KMS-11 (cell line): ENCODE measurements at regions not wholly inside any gene's neighbourhood (a gene's known extent, or its start where the extent isn't known, plus 50 kb on each side); places are given as distances from the start of the nearest gene placed in this dataset.

ENCODE experiments used
- H2AFZ ChIP-seq: fragments of 200-600 bp; sonication (generic); 2 replicates; pipeline ENCODE4 v1.6.1; 2016; ENCODE audit warnings: antibody characterized with exemption, mixed run types, low read depth
- H3K27ac ChIP-seq: fragments of 200-600 bp; sonication (generic); 2 replicates; pipeline ENCODE4 v1.6.1; 2016; ENCODE audit warnings: mild to moderate bottlenecking, mixed run types
- H3K27me3 ChIP-seq: fragments of 200-600 bp; sonication (generic); 2 replicates; pipeline ENCODE4 v1.6.1; 2017; ENCODE audit warnings: mild to moderate bottlenecking, low read depth, mixed run types, moderate library complexity; ENCODE audit not compliant: insufficient read depth
- H3K36me3 ChIP-seq: fragments of 200-600 bp; sonication (generic); 2 replicates; pipeline ENCODE4 v1.6.1; 2017; ENCODE audit warnings: mild to moderate bottlenecking, mixed run types; ENCODE audit not compliant: insufficient read depth
- H3K4me1 ChIP-seq: fragments of 200-600 bp; sonication (generic); 2 replicates; pipeline ENCODE4 v1.6.1; 2016; ENCODE audit warnings: mild to moderate bottlenecking, low read depth, mixed run types; ENCODE audit not compliant: poor library complexity, severe bottlenecking
- H3K4me2 ChIP-seq: fragments of 200-600 bp; sonication (generic); 2 replicates; pipeline ENCODE4 v1.7.0; 2016; ENCODE audit warnings: mild to moderate bottlenecking, mixed run types
- H3K4me3 ChIP-seq: fragments of 200-600 bp; sonication (generic); IDR thresholded peaks from 2 replicates; pipeline ENCODE4 v1.6.1; 2017; ENCODE audit warnings: low read depth, low read length, mixed read lengths; ENCODE audit not compliant: insufficient read depth
- H3K79me2 ChIP-seq: fragments of 200-600 bp; sonication (generic); 2 replicates; pipeline ENCODE4 v1.6.1; 2016; ENCODE audit warnings: low read depth, mixed run types; ENCODE audit not compliant: insufficient read depth
- H3K9ac ChIP-seq: fragments of 200-600 bp; sonication (generic); 2 replicates; pipeline ENCODE4 v1.6.1; 2016; ENCODE audit warnings: mild to moderate bottlenecking, mixed run types
- H4K20me1 ChIP-seq: fragments of 200-600 bp; sonication (generic); 2 replicates; pipeline ENCODE4 v1.6.1; 2016; ENCODE audit warnings: mild to moderate bottlenecking, mixed run types; ENCODE audit not compliant: insufficient read depth
- TF ChIP-seq, protein P1 (sequence below): fragments of 200-600 bp; sonication (generic); conservative IDR thresholded peaks from 2 replicates; pipeline ENCODE4 v1.6.1; 2017; ENCODE audit warnings: low read depth, mild to moderate bottlenecking, antibody characterized with exemption, low read length, moderate library complexity, mixed read lengths

DNA sequence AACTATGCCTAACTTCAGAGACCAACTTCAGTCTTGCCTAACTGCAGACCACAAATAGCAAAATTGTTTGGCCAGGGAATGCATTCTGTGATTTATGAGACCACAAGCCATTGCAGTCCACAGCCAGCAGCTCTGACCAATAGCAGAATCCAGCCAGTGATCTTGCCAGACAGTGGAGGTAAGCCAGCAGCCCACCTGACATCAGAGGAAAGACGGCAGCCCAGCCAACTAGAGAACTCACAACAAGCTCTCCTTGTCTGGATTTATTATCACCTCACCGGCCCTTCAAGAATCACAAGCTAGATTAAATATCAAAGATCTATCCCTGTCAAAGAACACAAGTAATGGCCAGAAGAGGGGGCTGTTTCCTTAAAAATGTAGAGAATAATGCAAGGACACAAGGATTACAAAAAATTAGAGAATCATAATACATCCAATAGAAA is 66.5 kb upstream of the SLC35F1 start:
- Histone ChIP-seq H3K9ac (no peak overlapping the region), H3K4me1 (no peaks in the 10 kb centered on the region), H3K79me2 (no peaks in the 10 kb centered on the region), H3K27me3 (no peaks in the 10 kb centered on the region), H2AFZ (no peak overlapping the region), H3K27ac (no peak overlapping the region), H3K4me2 (no peak overlapping the region), H4K20me1 (no peaks in the 10 kb centered on the region), H3K36me3 (no peaks in the 10 kb centered on the region), H3K4me3 (no peak overlapping the region)
- TF ChIP-seq, protein P1, sequence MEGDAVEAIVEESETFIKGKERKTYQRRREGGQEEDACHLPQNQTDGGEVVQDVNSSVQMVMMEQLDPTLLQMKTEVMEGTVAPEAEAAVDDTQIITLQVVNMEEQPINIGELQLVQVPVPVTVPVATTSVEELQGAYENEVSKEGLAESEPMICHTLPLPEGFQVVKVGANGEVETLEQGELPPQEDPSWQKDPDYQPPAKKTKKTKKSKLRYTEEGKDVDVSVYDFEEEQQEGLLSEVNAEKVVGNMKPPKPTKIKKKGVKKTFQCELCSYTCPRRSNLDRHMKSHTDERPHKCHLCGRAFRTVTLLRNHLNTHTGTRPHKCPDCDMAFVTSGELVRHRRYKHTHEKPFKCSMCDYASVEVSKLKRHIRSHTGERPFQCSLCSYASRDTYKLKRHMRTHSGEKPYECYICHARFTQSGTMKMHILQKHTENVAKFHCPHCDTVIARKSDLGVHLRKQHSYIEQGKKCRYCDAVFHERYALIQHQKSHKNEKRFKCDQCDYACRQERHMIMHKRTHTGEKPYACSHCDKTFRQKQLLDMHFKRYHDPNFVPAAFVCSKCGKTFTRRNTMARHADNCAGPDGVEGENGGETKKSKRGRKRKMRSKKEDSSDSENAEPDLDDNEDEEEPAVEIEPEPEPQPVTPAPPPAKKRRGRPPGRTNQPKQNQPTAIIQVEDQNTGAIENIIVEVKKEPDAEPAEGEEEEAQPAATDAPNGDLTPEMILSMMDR: peak; percentile 72

DNA sequence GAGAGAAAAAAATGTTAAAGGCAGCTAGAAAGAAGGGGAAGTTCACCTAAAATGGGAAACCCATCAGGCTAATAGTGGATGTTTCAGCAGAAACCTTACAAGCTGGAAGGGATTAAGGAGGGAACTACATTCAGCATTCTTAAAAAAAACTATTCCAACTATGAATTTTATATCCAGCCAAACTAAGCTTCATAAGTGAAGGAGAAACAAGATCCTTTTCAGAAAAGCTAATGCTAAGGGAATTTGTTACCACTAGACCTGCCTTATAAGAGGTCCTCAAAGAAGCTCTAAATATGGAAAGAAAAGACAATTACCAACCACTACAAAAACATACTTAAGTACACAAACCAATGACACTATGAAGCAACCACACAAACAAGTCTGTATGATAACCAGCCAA is 59.2 kb upstream of the SLC35F1 start:
- H4K20me1 ChIP-seq: no peaks in the 10 kb centered on the region
- TF ChIP-seq, protein P1: no peak
- H3K27me3 ChIP-seq: no peaks in the 10 kb centered on the region
- H3K9ac ChIP-seq: no peak overlapping the region
- no peak overlapping the region for H3K4me3 ChIP-seq
- no peaks in the 10 kb centered on the region for H3K4me1 ChIP-seq
- no peak overlapping the region for H3K27ac ChIP-seq
- no peaks in the 10 kb centered on the region for H3K79me2 ChIP-seq
- H3K36me3 ChIP-seq: no peaks in the 10 kb centered on the region
- H2AFZ ChIP-seq: no peak overlapping the region
- no peak overlapping the region for H3K4me2 ChIP-seq

DNA sequence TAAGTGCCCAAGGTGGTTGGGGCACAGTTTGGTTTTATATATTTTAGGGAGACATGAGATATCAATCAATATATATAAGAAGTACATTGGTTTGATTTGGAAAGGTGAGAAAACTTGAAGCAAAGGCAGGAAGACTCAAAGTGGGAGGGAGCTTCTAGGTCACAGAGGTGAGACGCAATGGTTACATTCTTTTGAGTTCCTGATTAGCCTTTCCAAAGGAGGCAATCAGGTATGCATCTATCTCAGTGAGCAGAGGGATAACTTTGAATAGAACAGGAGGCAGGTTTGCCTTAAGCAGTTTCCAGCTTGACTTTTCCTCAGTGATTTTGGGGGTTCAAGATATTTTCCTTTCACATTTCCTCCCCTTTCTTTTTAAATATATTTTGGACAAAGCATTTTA is 58.0 kb upstream of the SLC35F1 start:
- H3K4me1 ChIP-seq: no peaks in the 10 kb centered on the region
- H3K27me3 ChIP-seq: no peaks in the 10 kb centered on the region
- no peak overlapping the region for H3K9ac ChIP-seq
- no peak overlapping the region for H3K4me2 ChIP-seq
- no peaks in the 10 kb centered on the region for H3K79me2 ChIP-seq
- H3K4me3 ChIP-seq: no peak overlapping the region
- no peak overlapping the region for H2AFZ ChIP-seq
- H4K20me1 ChIP-seq: no peaks in the 10 kb centered on the region
- no peak overlapping the region for H3K27ac ChIP-seq
- no peaks in the 10 kb centered on the region for H3K36me3 ChIP-seq
- TF ChIP-seq, protein P1: no peak
